ENCODE measurements at regions not wholly inside any gene's neighbourhood (a gene's known extent, or its start where the extent isn't known, plus 50 kb on each side); places are given as distances from the start of the nearest gene placed in this dataset.

GRCh38 chr12:88903333-88903732, 323.1 kb upstream of the KITLG start:
- TF ChIP-seq POLR2A (IDR thresholded peaks at IDR 0.05; ENCODE audit: low read depth, low read length) = no peak
- no peak for TF ChIP-seq TAF1 (IDR thresholded peaks at IDR 0.05; ENCODE audit: borderline replicate concordance, low read depth, low read length)
- TF ChIP-seq POLR2AphosphoS5 (IDR thresholded peaks at IDR 0.05; ENCODE audit: low read depth, low read length) = no peak

All from GM12892 (cell line).